ENCODE measurements at regions not wholly inside any gene's neighbourhood (a gene's known extent, or its start where the extent isn't known, plus 50 kb on each side); places are given as distances from the start of the nearest gene placed in this dataset.

GRCh38 chr3:154023148-154023547 is 98.0 kb upstream of the ARHGEF26 start:
- DNase-seq (no peak), ATAC-seq (replicated peaks) (no peak)
- H3K4me3 Mint-ChIP-seq: no peak overlapping the region
- H3K27ac Mint-ChIP-seq: no peak overlapping the region
- peaks cover 3 to 24% of the 10 kb centered on the region in 2 donors for H3K27me3 Mint-ChIP-seq
- H3K36me3 Mint-ChIP-seq (ENCODE audit: insufficient read depth): no peaks in the 10 kb centered on the region
- H3K4me1 Mint-ChIP-seq (ENCODE audit: low read depth in 2 of 2): no peaks in the 10 kb centered on the region
- H3K9me3 Mint-ChIP-seq: no peaks in the 10 kb centered on the region

- H3K9me3 Mint-ChIP-seq: no peaks in the 10 kb centered on the region
- DNase-seq: no peak
- no peaks in the 10 kb centered on the region for H3K36me3 Mint-ChIP-seq (ENCODE audit: insufficient read depth)
Observed at GRCh38 chr3:154025007-154025406, 96.2 kb upstream of the ARHGEF26 start.

GRCh38 chr3:154029926-154030325 is 91.3 kb upstream of the ARHGEF26 start:
- H3K4me3 Mint-ChIP-seq: no peak overlapping the region
- H3K27me3 Mint-ChIP-seq: peaks cover 15 to 23% of the 10 kb centered on the region in 2 donors
- DNase-seq (no peak), ATAC-seq (replicated peaks) (no peak)
- H3K27ac Mint-ChIP-seq: no peak overlapping the region
- no peaks in the 10 kb centered on the region for H3K4me1 Mint-ChIP-seq (ENCODE audit: low read depth in 2 of 2)
- no peaks in the 10 kb centered on the region for H3K36me3 Mint-ChIP-seq (ENCODE audit: insufficient read depth)
- H3K9me3 Mint-ChIP-seq: no peaks in the 10 kb centered on the region

More at GRCh38 chr3:154025007-154025406, 96.2 kb upstream of the ARHGEF26 start:
- Mint-ChIP-seq H3K27ac (no peak overlapping the region), H3K4me1 (ENCODE audit: low read depth in 2 of 2) (no peaks in the 10 kb centered on the region), H3K27me3 (peaks cover 0 to 19% of the 10 kb centered on the region in 2 donors), H3K4me3 (no peak overlapping the region)
- ATAC-seq (replicated peaks): no peak

- H3K27me3 Mint-ChIP-seq: peaks cover 15 to 24% of the 10 kb centered on the region in 2 donors
- ATAC-seq (replicated peaks): no peak
- no peak for DNase-seq
- H3K9me3 Mint-ChIP-seq: no peaks in the 10 kb centered on the region
- no peaks in the 10 kb centered on the region for H3K4me1 Mint-ChIP-seq (ENCODE audit: low read depth in 2 of 2)
- H3K36me3 Mint-ChIP-seq (ENCODE audit: insufficient read depth): no peaks in the 10 kb centered on the region
- H3K27ac Mint-ChIP-seq: no peak overlapping the region
- H3K4me3 Mint-ChIP-seq: no peak overlapping the region
Observed at GRCh38 chr3:154034797-154035330, 86.3 kb upstream of the ARHGEF26 start.

GRCh38 chr3:154040283-154040682 is 80.9 kb upstream of the ARHGEF26 start:
- ATAC-seq (replicated peaks): no peak
- Mint-ChIP-seq H3K27ac (no peak overlapping the region), H3K4me1 (ENCODE audit: low read depth in 2 of 2) (no peaks in the 10 kb centered on the region), H3K9me3 (no peaks in the 10 kb centered on the region), H3K36me3 (ENCODE audit: insufficient read depth) (no peaks in the 10 kb centered on the region), H3K4me3 (no peak overlapping the region), H3K27me3 (peaks cover 0 to 12% of the 10 kb centered on the region in 2 donors)
- DNase-seq: no peak

GRCh38 chr3:154044671-154045070 is 76.5 kb upstream of the ARHGEF26 start:
- H3K4me3 Mint-ChIP-seq: no peak overlapping the region
- no peak for ATAC-seq (replicated peaks)
- peaks cover 0 to 10% of the 10 kb centered on the region in 2 donors for H3K27me3 Mint-ChIP-seq
- no peak overlapping the region for H3K27ac Mint-ChIP-seq
- no peak for DNase-seq
- no peaks in the 10 kb centered on the region for H3K4me1 Mint-ChIP-seq (ENCODE audit: low read depth in 2 of 2)
- no peaks in the 10 kb centered on the region for H3K36me3 Mint-ChIP-seq (ENCODE audit: insufficient read depth)
- no peaks in the 10 kb centered on the region for H3K9me3 Mint-ChIP-seq

GRCh38 chr3:154050216-154050615 is 71.0 kb upstream of the ARHGEF26 start:
- Mint-ChIP-seq H3K27ac (no peak overlapping the region), H3K9me3 (peaks cover 0 to 2% of the 10 kb centered on the region in 2 donors), H3K4me3 (no peak overlapping the region), H3K4me1 (ENCODE audit: low read depth in 2 of 2) (no peaks in the 10 kb centered on the region), H3K36me3 (ENCODE audit: insufficient read depth) (no peaks in the 10 kb centered on the region), H3K27me3 (peaks cover 8 to 21% of the 10 kb centered on the region in 2 donors)
- ATAC-seq (replicated peaks) (no peak), DNase-seq (no peak)

- peaks cover 0 to 2% of the 10 kb centered on the region in 2 donors for H3K9me3 Mint-ChIP-seq
- H3K27me3 Mint-ChIP-seq: peaks cover 8 to 18% of the 10 kb centered on the region in 2 donors
- no peaks in the 10 kb centered on the region for H3K36me3 Mint-ChIP-seq (ENCODE audit: insufficient read depth)
- no peak overlapping the region for H3K4me3 Mint-ChIP-seq
- no peak overlapping the region for H3K27ac Mint-ChIP-seq
- ATAC-seq (replicated peaks) (no peak), DNase-seq (no peak)
- no peaks in the 10 kb centered on the region for H3K4me1 Mint-ChIP-seq (ENCODE audit: low read depth in 2 of 2)
Observed at GRCh38 chr3:154050766-154051165, 70.4 kb upstream of the ARHGEF26 start.

GRCh38 chr3:154059833-154060232 is 61.4 kb upstream of the ARHGEF26 start:
- no peak for DNase-seq
- no peaks in the 10 kb centered on the region for H3K36me3 Mint-ChIP-seq (ENCODE audit: insufficient read depth)
- H3K9me3 Mint-ChIP-seq: no peaks in the 10 kb centered on the region
- no peaks in the 10 kb centered on the region for H3K27me3 Mint-ChIP-seq
- ATAC-seq (replicated peaks): no peak
- H3K27ac Mint-ChIP-seq: no peak overlapping the region
- H3K4me1 Mint-ChIP-seq (ENCODE audit: low read depth in 2 of 2): no peaks in the 10 kb centered on the region
- H3K4me3 Mint-ChIP-seq: no peak overlapping the region

GRCh38 chr3:154060238-154061000 is 60.8 kb upstream of the ARHGEF26 start:
- Mint-ChIP-seq H3K4me1 (ENCODE audit: low read depth in 2 of 2) (no peaks in the 10 kb centered on the region), H3K4me3 (no peak overlapping the region), H3K36me3 (ENCODE audit: insufficient read depth) (no peaks in the 10 kb centered on the region), H3K9me3 (no peaks in the 10 kb centered on the region), H3K27me3 (no peaks in the 10 kb centered on the region), H3K27ac (no peak overlapping the region)
- ATAC-seq (replicated peaks) (no peak), DNase-seq (no peak)

- DNase-seq (no peak), ATAC-seq (replicated peaks) (no peak)
- H3K27me3 Mint-ChIP-seq: no peaks in the 10 kb centered on the region
- H3K27ac Mint-ChIP-seq: no peak overlapping the region
- H3K9me3 Mint-ChIP-seq: peaks cover 0 to 3% of the 10 kb centered on the region in 2 donors
- no peak overlapping the region for H3K4me3 Mint-ChIP-seq
- no peaks in the 10 kb centered on the region for H3K4me1 Mint-ChIP-seq (ENCODE audit: low read depth in 2 of 2)
- H3K36me3 Mint-ChIP-seq (ENCODE audit: insufficient read depth): no peaks in the 10 kb centered on the region
Observed at GRCh38 chr3:154061001-154061370, 60.2 kb upstream of the ARHGEF26 start.

GRCh38 chr3:154062513-154062912 is 58.7 kb upstream of the ARHGEF26 start:
- no peak overlapping the region for H3K27ac Mint-ChIP-seq
- H3K4me1 Mint-ChIP-seq (ENCODE audit: low read depth in 2 of 2): no peaks in the 10 kb centered on the region
- ATAC-seq (replicated peaks): no peak
- no peaks in the 10 kb centered on the region for H3K36me3 Mint-ChIP-seq (ENCODE audit: insufficient read depth)
- H3K4me3 Mint-ChIP-seq: no peak overlapping the region
- no peaks in the 10 kb centered on the region for H3K27me3 Mint-ChIP-seq
- peaks cover 0 to 6% of the 10 kb centered on the region in 2 donors for H3K9me3 Mint-ChIP-seq
- no peak for DNase-seq

- no peak for ATAC-seq (replicated peaks)
- DNase-seq: no peak
- Mint-ChIP-seq H3K36me3 (ENCODE audit: insufficient read depth) (no peaks in the 10 kb centered on the region), H3K4me3 (no peak overlapping the region), H3K27ac (no peak overlapping the region), H3K4me1 (ENCODE audit: low read depth in 2 of 2) (no peaks in the 10 kb centered on the region), H3K9me3 (peaks cover 0 to 5% of the 10 kb centered on the region in 2 donors), H3K27me3 (no peaks in the 10 kb centered on the region)
Observed at GRCh38 chr3:154071146-154071545, 50.0 kb upstream of the ARHGEF26 start.

Measured in effector memory CD8-positive, alpha-beta T cell (primary cell).